WTC11 (cell line): ENCODE measurements at regions not wholly inside any gene's neighbourhood (a gene's known extent, or its start where the extent isn't known, plus 50 kb on each side); places are given as distances from the start of the nearest gene placed in this dataset.

Experiments used
- ATAC-seq: fragments of 200-7000 bp; cut with Tn5 transposase; 2 replicates; pipeline ENCODE4 v1.10.0; 2021; ENCODE audit warnings: mild to moderate bottlenecking, moderate library complexity
- CTCF ChIA-PET: fragments of 300-600 bp; sonication (Branson Sonifier 250); formaldehyde crosslinking; loops from one replicate; lab custom pipeline; 2021; ENCODE audit warnings: antibody characterized with exemption; lab: Charles Lee
- POLR2A ChIA-PET: fragments of 350-600 bp; sonication (Branson Sonifier 250); formaldehyde crosslinking; loops from one replicate; lab custom pipeline; 2021; ENCODE audit warnings: antibody characterized with exemption; lab: Charles Lee
- DNase-seq: peaks from one replicate; pipeline ENCODE4 v3.0.0; 2021; ENCODE audit warnings: low spot score
- H3K27ac Mint-ChIP-seq: 2 replicates; pipeline ENCODE4 v1.8.0; 2021; ENCODE audit warnings: mixed read lengths
- H3K27me3 Mint-ChIP-seq: 2 replicates; pipeline ENCODE4 v1.8.0; 2021; ENCODE audit warnings: low read depth, mild to moderate bottlenecking, moderate library complexity, mixed read lengths
- H3K36me3 Mint-ChIP-seq: 2 replicates; pipeline ENCODE4 v1.8.0; 2021; ENCODE audit warnings: mixed read lengths
- H3K4me1 Mint-ChIP-seq: 2 replicates; pipeline ENCODE4 v1.8.0; 2022; ENCODE audit warnings: mixed read lengths
- H3K4me3 Mint-ChIP-seq: 2 replicates; pipeline ENCODE4 v1.8.0; 2021; ENCODE audit warnings: mild to moderate bottlenecking, moderate library complexity, mixed read lengths
- H3K9me3 Mint-ChIP-seq: 2 replicates; pipeline ENCODE4 v1.8.0; 2021; ENCODE audit warnings: mixed read lengths
- AFF4 ChIP-seq: sonication (generic); formaldehyde crosslinking; IDR thresholded peaks from 2 replicates; pipeline ENCODE4 v1.8.1; 2023; ENCODE audit warnings: mild to moderate bottlenecking, missing genetic modification reagents, borderline replicate concordance
- ATF3 ChIP-seq: sonication (generic); formaldehyde crosslinking; conservative IDR thresholded peaks from 2 replicates; pipeline ENCODE4 v1.8.1; 2022; ENCODE audit warnings: mild to moderate bottlenecking, missing genetic modification reagents
- ELF4 ChIP-seq: sonication (generic); formaldehyde crosslinking; IDR thresholded peaks from 2 replicates; pipeline ENCODE4 v1.8.1; 2022; ENCODE audit warnings: low read depth, mild to moderate bottlenecking, moderate library complexity, missing genetic modification reagents
- FOXJ3 ChIP-seq: sonication (generic); formaldehyde crosslinking; IDR thresholded peaks from 2 replicates; pipeline ENCODE4 v1.9.0; 2021; ENCODE audit warnings: missing genetic modification reagents, mild to moderate bottlenecking, borderline replicate concordance
- FOXP1 ChIP-seq: sonication (generic); formaldehyde crosslinking; IDR thresholded peaks from 2 replicates; pipeline ENCODE4 v1.8.0; 2022; ENCODE audit warnings: missing genetic modification reagents, mild to moderate bottlenecking, moderate library complexity, borderline replicate concordance
- GTF2I ChIP-seq: fragments of 250-450 bp; sonication (Bioruptor Pico); conservative IDR thresholded peaks from 2 replicates; pipeline ENCODE4 v1.4.0; 2021; ENCODE audit warnings: mild to moderate bottlenecking
- IRF2 ChIP-seq: sonication (generic); formaldehyde crosslinking; IDR thresholded peaks from 2 replicates; pipeline ENCODE4 v1.8.0; 2022; ENCODE audit warnings: low read depth, missing genetic modification reagents, borderline replicate concordance
- PRRX2 ChIP-seq: fragments of 250-450 bp; sonication (Bioruptor Pico); IDR thresholded peaks from 2 replicates; pipeline ENCODE4 v1.8.0; 2021; ENCODE audit warnings: mild to moderate bottlenecking
- RORB ChIP-seq: fragments of 250-450 bp; sonication (Bioruptor Pico); IDR thresholded peaks from 2 replicates; pipeline ENCODE4 v1.9.0; 2021; ENCODE audit warnings: mild to moderate bottlenecking
- SOX15 ChIP-seq: fragments of 250-450 bp; sonication (Bioruptor Pico); IDR thresholded peaks from 2 replicates; pipeline ENCODE4 v1.9.0; 2021; ENCODE audit warnings: mild to moderate bottlenecking
- TCF7 ChIP-seq: sonication (generic); formaldehyde crosslinking; IDR thresholded peaks from 2 replicates; pipeline ENCODE4 v1.8.0; 2022; ENCODE audit warnings: mild to moderate bottlenecking, low read depth, missing genetic modification reagents, moderate library complexity
- TEAD1 ChIP-seq: sonication (generic); formaldehyde crosslinking; IDR thresholded peaks from 2 replicates; pipeline ENCODE4 v1.8.0; 2022; ENCODE audit warnings: mild to moderate bottlenecking, missing genetic modification reagents
- ZNF121 ChIP-seq: sonication (generic); formaldehyde crosslinking; IDR thresholded peaks from 2 replicates; pipeline ENCODE4 v1.8.0; 2023; ENCODE audit warnings: missing genetic modification reagents
- ZNF138 ChIP-seq: sonication (generic); formaldehyde crosslinking; conservative IDR thresholded peaks from 2 replicates; pipeline ENCODE4 v1.8.1; 2022; ENCODE audit warnings: mild to moderate bottlenecking, moderate library complexity, missing genetic modification reagents
- ZNF423 ChIP-seq: fragments of 250-450 bp; sonication (Bioruptor Pico); IDR thresholded peaks from 2 replicates; pipeline ENCODE4 v2.1.2; 2022; ENCODE audit warnings: mild to moderate bottlenecking, moderate library complexity
- ZNF425 ChIP-seq: fragments of 250-450 bp; sonication (Bioruptor Pico); conservative IDR thresholded peaks from 2 replicates; pipeline ENCODE4 v1.9.0; 2021; ENCODE audit warnings: mild to moderate bottlenecking
- TF ChIP-seq, protein P1 (sequence below): fragments of 250-450 bp; sonication (Bioruptor Pico); IDR thresholded peaks from 2 replicates; pipeline ENCODE4 v2.1.2; 2022; ENCODE audit warnings: mild to moderate bottlenecking, moderate library complexity
- TF ChIP-seq, protein P2 (sequence below): sonication (generic); formaldehyde crosslinking; IDR thresholded peaks from 2 replicates; pipeline ENCODE4 v1.8.0; 2023; ENCODE audit warnings: missing genetic modification reagents
- TF ChIP-seq, protein P3 (sequence below): fragments of 250-450 bp; sonication (Bioruptor Pico); IDR thresholded peaks from 2 replicates; pipeline ENCODE4 v1.9.0; 2021; ENCODE audit warnings: mild to moderate bottlenecking, borderline replicate concordance
- TF ChIP-seq, protein P4 (sequence below): sonication (generic); formaldehyde crosslinking; IDR thresholded peaks from 2 replicates; pipeline ENCODE4 v1.8.1; 2023; ENCODE audit warnings: mild to moderate bottlenecking, missing genetic modification reagents, moderate library complexity
- TF ChIP-seq, protein P5 (sequence below): sonication (generic); formaldehyde crosslinking; IDR thresholded peaks from 2 replicates; pipeline ENCODE4 v1.8.0; 2022; ENCODE audit warnings: mild to moderate bottlenecking, missing genetic modification reagents

DNA sequence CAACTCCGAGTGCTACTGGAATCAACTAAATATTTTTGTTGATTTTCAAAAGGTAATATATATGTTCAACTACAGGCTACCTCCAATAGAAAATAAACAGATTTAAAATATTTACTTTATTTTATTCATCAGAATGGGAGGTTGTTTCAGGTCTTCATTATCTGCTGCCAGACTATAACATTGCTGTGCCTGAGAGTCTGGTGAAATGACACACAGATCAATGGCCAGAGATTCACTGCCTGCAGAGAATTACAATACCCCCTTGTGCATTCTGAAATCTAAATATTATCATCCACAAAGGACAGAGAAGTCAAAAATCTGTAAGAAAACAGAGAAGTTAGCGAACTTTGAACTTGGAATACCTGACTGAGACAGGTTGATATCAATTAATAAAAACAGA lies 667.8 kb upstream of the GJE1 start (continued):
- TF ChIP-seq, protein P1, sequence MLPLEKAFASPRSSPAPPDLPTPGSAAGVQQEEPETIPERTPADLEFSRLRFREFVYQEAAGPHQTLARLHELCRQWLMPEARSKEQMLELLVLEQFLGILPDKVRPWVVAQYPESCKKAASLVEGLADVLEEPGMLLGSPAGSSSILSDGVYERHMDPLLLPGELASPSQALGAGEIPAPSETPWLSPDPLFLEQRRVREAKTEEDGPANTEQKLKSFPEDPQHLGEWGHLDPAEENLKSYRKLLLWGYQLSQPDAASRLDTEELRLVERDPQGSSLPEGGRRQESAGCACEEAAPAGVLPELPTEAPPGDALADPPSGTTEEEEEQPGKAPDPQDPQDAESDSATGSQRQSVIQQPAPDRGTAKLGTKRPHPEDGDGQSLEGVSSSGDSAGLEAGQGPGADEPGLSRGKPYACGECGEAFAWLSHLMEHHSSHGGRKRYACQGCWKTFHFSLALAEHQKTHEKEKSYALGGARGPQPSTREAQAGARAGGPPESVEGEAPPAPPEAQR (CRISPR knock-in tag) = no peak
- TF ChIP-seq AFF4 (CRISPR knock-in tag) = no peak
- no peak for TF ChIP-seq ZNF121 (CRISPR knock-in tag)
- no peak for TF ChIP-seq TCF7 (CRISPR knock-in tag)
- no peak for TF ChIP-seq ZNF138
- TF ChIP-seq FOXP1 (CRISPR knock-in tag) = no peak
- no peak for TF ChIP-seq SOX15 (CRISPR knock-in tag)
- TF ChIP-seq ELF4 = no peak
- no peak for TF ChIP-seq GTF2I

GRCh38 chr6:141464490-141464889 lies 668.2 kb upstream of the GJE1 start:
- DNase-seq (no peak), ATAC-seq (no peak)
- H3K4me3 Mint-ChIP-seq = no peak overlapping the region
- peaks cover 39% of the 10 kb centered on the region for H3K4me1 Mint-ChIP-seq
- ChIA-PET POLR2A (no interaction called here), CTCF (no interaction called here)
- H3K36me3 Mint-ChIP-seq = peaks cover 28% of the 10 kb centered on the region
- H3K9me3 Mint-ChIP-seq = peaks cover 32% of the 10 kb centered on the region
- H3K27me3 Mint-ChIP-seq = no peaks in the 10 kb centered on the region
- H3K27ac Mint-ChIP-seq = no peak overlapping the region
- TF ChIP-seq ATF3 (CRISPR knock-in tag) = no peak
- TF ChIP-seq ZNF423 (CRISPR knock-in tag) = no peak
- TF ChIP-seq, protein P2, sequence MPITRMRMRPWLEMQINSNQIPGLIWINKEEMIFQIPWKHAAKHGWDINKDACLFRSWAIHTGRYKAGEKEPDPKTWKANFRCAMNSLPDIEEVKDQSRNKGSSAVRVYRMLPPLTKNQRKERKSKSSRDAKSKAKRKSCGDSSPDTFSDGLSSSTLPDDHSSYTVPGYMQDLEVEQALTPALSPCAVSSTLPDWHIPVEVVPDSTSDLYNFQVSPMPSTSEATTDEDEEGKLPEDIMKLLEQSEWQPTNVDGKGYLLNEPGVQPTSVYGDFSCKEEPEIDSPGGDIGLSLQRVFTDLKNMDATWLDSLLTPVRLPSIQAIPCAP = no peak
- TF ChIP-seq ZNF425 = no peak
- TF ChIP-seq, protein P3, sequence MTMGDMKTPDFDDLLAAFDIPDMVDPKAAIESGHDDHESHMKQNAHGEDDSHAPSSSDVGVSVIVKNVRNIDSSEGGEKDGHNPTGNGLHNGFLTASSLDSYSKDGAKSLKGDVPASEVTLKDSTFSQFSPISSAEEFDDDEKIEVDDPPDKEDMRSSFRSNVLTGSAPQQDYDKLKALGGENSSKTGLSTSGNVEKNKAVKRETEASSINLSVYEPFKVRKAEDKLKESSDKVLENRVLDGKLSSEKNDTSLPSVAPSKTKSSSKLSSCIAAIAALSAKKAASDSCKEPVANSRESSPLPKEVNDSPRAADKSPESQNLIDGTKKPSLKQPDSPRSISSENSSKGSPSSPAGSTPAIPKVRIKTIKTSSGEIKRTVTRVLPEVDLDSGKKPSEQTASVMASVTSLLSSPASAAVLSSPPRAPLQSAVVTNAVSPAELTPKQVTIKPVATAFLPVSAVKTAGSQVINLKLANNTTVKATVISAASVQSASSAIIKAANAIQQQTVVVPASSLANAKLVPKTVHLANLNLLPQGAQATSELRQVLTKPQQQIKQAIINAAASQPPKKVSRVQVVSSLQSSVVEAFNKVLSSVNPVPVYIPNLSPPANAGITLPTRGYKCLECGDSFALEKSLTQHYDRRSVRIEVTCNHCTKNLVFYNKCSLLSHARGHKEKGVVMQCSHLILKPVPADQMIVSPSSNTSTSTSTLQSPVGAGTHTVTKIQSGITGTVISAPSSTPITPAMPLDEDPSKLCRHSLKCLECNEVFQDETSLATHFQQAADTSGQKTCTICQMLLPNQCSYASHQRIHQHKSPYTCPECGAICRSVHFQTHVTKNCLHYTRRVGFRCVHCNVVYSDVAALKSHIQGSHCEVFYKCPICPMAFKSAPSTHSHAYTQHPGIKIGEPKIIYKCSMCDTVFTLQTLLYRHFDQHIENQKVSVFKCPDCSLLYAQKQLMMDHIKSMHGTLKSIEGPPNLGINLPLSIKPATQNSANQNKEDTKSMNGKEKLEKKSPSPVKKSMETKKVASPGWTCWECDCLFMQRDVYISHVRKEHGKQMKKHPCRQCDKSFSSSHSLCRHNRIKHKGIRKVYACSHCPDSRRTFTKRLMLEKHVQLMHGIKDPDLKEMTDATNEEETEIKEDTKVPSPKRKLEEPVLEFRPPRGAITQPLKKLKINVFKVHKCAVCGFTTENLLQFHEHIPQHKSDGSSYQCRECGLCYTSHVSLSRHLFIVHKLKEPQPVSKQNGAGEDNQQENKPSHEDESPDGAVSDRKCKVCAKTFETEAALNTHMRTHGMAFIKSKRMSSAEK (CRISPR knock-in tag) = no peak
- TF ChIP-seq TCF7 (CRISPR knock-in tag) = no peak
- no peak for TF ChIP-seq PRRX2 (CRISPR knock-in tag)
- no peak for TF ChIP-seq IRF2 (CRISPR knock-in tag)
- TF ChIP-seq TEAD1 (CRISPR knock-in tag) = no peak
- TF ChIP-seq, protein P4, sequence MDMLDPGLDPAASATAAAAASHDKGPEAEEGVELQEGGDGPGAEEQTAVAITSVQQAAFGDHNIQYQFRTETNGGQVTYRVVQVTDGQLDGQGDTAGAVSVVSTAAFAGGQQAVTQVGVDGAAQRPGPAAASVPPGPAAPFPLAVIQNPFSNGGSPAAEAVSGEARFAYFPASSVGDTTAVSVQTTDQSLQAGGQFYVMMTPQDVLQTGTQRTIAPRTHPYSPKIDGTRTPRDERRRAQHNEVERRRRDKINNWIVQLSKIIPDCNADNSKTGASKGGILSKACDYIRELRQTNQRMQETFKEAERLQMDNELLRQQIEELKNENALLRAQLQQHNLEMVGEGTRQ (CRISPR knock-in tag) = no peak
- TF ChIP-seq FOXJ3 (CRISPR knock-in tag) = no peak
- TF ChIP-seq RORB (CRISPR knock-in tag) = no peak
- TF ChIP-seq, protein P5, sequence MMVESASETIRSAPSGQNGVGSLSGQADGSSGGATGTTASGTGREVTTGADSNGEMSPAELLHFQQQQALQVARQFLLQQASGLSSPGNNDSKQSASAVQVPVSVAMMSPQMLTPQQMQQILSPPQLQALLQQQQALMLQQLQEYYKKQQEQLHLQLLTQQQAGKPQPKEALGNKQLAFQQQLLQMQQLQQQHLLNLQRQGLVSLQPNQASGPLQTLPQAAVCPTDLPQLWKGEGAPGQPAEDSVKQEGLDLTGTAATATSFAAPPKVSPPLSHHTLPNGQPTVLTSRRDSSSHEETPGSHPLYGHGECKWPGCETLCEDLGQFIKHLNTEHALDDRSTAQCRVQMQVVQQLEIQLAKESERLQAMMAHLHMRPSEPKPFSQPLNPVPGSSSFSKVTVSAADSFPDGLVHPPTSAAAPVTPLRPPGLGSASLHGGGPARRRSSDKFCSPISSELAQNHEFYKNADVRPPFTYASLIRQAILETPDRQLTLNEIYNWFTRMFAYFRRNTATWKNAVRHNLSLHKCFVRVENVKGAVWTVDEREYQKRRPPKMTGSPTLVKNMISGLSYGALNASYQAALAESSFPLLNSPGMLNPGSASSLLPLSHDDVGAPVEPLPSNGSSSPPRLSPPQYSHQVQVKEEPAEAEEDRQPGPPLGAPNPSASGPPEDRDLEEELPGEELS (CRISPR knock-in tag) = no peak
